Sigmoid colon (tissue), 6 donors: ENCODE measurements at regions not wholly inside any gene's neighbourhood (a gene's known extent, or its start where the extent isn't known, plus 50 kb on each side); places are given as distances from the start of the nearest gene placed in this dataset.

ENCODE experiments used
- DNase-seq: peaks from one replicate; pipeline ENCODE4 v3.0.0-alpha.2; 2019
- H3K27ac ChIP-seq, 4 donors: fragments of 200-600 bp; sonication (generic); one replicate each; pipeline ENCODE4 v1.5.1; 2016 to 2019; ENCODE audit warnings: mild to moderate bottlenecking in 1 of 4
- H3K27me3 ChIP-seq, 3 donors: fragments of 200-600 bp; sonication (generic); one replicate each; pipeline ENCODE4 v1.5.1; 2019; ENCODE audit warnings: mild to moderate bottlenecking in 1 of 3
- H3K36me3 ChIP-seq, 4 donors: fragments of 200-600 bp; sonication (generic); one replicate each; pipeline ENCODE4 v1.5.1; 2016 to 2019
- H3K4me1 ChIP-seq, 4 donors: fragments of 200-600 bp; sonication (generic); one replicate each; pipeline ENCODE4 v1.5.1; 2017 to 2019
- H3K4me3 ChIP-seq, 4 donors: fragments of 200-600 bp; sonication (generic); one replicate each; pipeline ENCODE4 v1.5.1; 2017 to 2019; ENCODE audit warnings: mild to moderate bottlenecking in 2 of 4, moderate library complexity in 1 of 4
- H3K9me3 ChIP-seq, 4 donors: fragments of 200-600 bp in 3 of 4; sonication (generic) in 3 of 4; one replicate each; pipeline versions ENCODE4 v1.5.1 to v1.6.1; 2013 to 2019
- EP300 ChIP-seq, 4 donors: sonication (generic); formaldehyde crosslinking; IDR thresholded peaks; one replicate each; pipeline ENCODE4 v1.6.1; 2017; ENCODE audit warnings: antibody characterized with exemption in 4 of 4
- POLR2A ChIP-seq, 2 donors: fragments of 450-650 bp; IDR thresholded peaks; one replicate each; pipeline ENCODE4 v1.6.1; 2016; ENCODE audit warnings: antibody characterized with exemption in 2 of 2, mild to moderate bottlenecking in 2 of 2, moderate library complexity in 2 of 2
- POLR2AphosphoS5 ChIP-seq, 4 donors: sonication (generic); formaldehyde crosslinking; IDR thresholded peaks; one replicate each; pipeline ENCODE4 v1.6.1; 2017; ENCODE audit warnings: antibody characterized with exemption in 4 of 4
- WGBS, 2 donors: extraction: QIAGEN DNeasy Blood & Tissue Kit; methylation state at CpG; one replicate each; pipeline ENCODE4 v1.1.7; 2013; 5-methylcytosine and 5-hydroxymethylcytosine counted together
- intact Hi-C: fragments of 100-400 bp; cut with DNase I; formaldehyde crosslinking; loops from one replicate; pipeline ENCODE4 v1.15.1; 2023
- TF ChIP-seq, protein P1 (sequence below), 4 experiments: fragments of 450-650 bp in 3 of 4; fragments of 200-600 bp in 1 of 4; IDR thresholded peaks; one replicate each; pipeline ENCODE4 v1.5.1; 2016 to 2019; ENCODE audit warnings: antibody characterized with exemption in 4 of 4, mild to moderate bottlenecking in 3 of 4, moderate library complexity in 2 of 4
- donor health status: healthy with polysubstance abuse.
- donor health status: healthy.

DNA sequence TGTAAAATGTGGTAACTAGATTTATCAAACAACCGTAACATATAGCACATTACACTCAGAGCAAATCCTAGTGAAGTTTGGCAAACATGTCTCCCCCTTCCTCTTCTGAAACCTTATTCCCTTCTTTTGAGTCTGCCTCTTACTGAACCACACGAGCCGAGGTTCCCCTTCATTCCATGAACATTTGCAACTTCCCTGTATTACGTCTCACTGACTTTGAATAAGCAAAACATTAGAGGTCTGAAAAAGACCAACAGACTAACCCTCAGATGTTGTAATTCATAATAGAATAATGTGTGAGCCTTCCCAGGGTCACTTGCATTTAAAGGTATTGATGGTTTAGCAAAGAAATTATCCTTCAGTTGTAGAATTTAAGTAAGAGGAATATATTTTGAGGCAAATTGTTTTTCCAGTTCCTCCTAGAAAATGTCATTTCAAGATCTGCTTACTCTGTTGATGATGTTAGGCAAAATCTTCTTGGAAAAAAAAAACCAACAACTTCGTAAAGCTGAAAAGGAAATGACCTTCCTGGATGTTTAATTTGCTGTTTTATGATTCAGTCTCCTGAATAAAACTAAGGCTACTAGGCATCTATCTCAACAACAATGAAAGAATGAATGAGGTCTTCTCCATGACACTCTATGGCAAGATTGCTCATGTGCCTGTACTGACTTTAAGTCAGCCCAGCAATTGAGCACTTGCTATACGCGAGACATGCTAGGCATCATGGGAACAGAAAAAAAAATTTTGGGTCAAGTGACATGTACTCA lies 296.9 kb upstream of the NECTIN3 start:
- intact Hi-C loops: no loop called here
- Histone ChIP-seq H3K9me3 (no peaks in the 10 kb centered on the region), H3K36me3 (no peaks in the 10 kb centered on the region), H3K4me1 (peaks cover 0 to 27% (median 15%) of the 10 kb centered on the region in 4 donors), H3K27me3 (no peaks in the 10 kb centered on the region), H3K4me3 (no peak overlapping the region), H3K27ac (no peak overlapping the region)
- no peak for DNase-seq
- TF ChIP-seq EP300 (IDR thresholded peaks at IDR 0.05) (no peak), POLR2A (IDR thresholded peaks at IDR 0.05) (no peak), POLR2AphosphoS5 (IDR thresholded peaks at IDR 0.05) (no peak)
- TF ChIP-seq, protein P1, sequence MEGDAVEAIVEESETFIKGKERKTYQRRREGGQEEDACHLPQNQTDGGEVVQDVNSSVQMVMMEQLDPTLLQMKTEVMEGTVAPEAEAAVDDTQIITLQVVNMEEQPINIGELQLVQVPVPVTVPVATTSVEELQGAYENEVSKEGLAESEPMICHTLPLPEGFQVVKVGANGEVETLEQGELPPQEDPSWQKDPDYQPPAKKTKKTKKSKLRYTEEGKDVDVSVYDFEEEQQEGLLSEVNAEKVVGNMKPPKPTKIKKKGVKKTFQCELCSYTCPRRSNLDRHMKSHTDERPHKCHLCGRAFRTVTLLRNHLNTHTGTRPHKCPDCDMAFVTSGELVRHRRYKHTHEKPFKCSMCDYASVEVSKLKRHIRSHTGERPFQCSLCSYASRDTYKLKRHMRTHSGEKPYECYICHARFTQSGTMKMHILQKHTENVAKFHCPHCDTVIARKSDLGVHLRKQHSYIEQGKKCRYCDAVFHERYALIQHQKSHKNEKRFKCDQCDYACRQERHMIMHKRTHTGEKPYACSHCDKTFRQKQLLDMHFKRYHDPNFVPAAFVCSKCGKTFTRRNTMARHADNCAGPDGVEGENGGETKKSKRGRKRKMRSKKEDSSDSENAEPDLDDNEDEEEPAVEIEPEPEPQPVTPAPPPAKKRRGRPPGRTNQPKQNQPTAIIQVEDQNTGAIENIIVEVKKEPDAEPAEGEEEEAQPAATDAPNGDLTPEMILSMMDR (IDR thresholded peaks at IDR 0.05): no peak
- WGBS, 2 donors: 72 to 80% methylated on average over 7 of the region's 7 CpGs

DNA sequence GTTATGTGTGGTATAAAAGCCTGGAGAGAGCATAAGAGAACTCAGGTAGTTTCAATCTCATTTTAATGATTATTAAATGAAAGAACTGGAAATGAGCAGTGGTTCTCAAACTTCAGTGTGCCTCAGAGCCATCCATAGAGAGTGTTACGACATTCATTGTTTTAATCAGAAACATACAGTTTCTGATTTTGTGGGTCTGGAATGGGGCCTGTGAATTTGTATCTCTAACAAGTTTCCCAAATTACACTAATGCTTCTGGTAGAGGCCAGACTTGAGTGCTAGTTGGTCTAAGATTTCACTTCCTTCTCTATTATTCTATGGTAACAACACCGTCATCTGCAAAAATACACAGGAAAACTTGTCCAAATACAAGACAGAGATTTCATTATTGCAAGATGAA lies 292.0 kb upstream of the NECTIN3 start:
- WGBS, 2 donors: 84 to 95% methylated on average over 2 of the region's 2 CpGs

DNA sequence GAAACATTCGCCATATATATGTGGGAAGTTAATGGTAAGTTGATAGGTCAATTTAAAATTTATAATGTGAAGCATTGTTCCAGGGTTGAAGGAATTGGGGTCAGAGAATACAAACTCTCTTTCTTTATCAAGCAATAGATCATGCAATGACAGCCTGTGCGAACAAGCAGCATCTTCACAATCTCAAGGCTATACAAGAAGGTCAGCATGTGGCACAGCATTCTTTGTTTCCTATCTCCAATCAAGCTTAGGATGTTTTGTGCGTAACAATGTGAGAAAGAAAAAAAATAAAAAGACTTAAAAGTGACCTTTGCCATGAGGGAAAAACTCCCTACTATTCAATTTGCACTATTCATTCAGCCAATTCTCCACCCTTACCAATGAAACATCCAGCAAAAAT lies 288.1 kb upstream of the NECTIN3 start:
- Histone ChIP-seq H3K9me3 (no peaks in the 10 kb centered on the region), H3K36me3 (no peaks in the 10 kb centered on the region), H3K27me3 (no peaks in the 10 kb centered on the region), H3K4me1 (peaks cover 0 to 2% (median 0%) of the 10 kb centered on the region in 4 donors), H3K27ac (no peak overlapping the region), H3K4me3 (no peak overlapping the region)
- DNase-seq: no peak
- intact Hi-C loops: no loop called here
- TF ChIP-seq, protein P1 (IDR thresholded peaks at IDR 0.05): no peak
- TF ChIP-seq POLR2A (IDR thresholded peaks at IDR 0.05) (no peak), POLR2AphosphoS5 (IDR thresholded peaks at IDR 0.05) (no peak), EP300 (IDR thresholded peaks at IDR 0.05) (no peak)
- 88 to 93% methylated on average over 3 of the region's 3 CpGs for WGBS, 2 donors

More for the DNA sequence above, 292.0 kb upstream of the NECTIN3 start:
- Histone ChIP-seq H3K9me3 (no peaks in the 10 kb centered on the region), H3K27me3 (no peaks in the 10 kb centered on the region), H3K36me3 (no peaks in the 10 kb centered on the region), H3K27ac (no peak overlapping the region), H3K4me3 (no peak overlapping the region), H3K4me1 (peaks cover 0 to 5% (median 1%) of the 10 kb centered on the region in 4 donors)
- TF ChIP-seq, protein P1 (IDR thresholded peaks at IDR 0.05): no peak
- TF ChIP-seq EP300 (IDR thresholded peaks at IDR 0.05): no peak
- no peak for TF ChIP-seq POLR2AphosphoS5 (IDR thresholded peaks at IDR 0.05)
- no peak for TF ChIP-seq POLR2A (IDR thresholded peaks at IDR 0.05)
- no peak for DNase-seq
- intact Hi-C loops: no loop called here

DNA sequence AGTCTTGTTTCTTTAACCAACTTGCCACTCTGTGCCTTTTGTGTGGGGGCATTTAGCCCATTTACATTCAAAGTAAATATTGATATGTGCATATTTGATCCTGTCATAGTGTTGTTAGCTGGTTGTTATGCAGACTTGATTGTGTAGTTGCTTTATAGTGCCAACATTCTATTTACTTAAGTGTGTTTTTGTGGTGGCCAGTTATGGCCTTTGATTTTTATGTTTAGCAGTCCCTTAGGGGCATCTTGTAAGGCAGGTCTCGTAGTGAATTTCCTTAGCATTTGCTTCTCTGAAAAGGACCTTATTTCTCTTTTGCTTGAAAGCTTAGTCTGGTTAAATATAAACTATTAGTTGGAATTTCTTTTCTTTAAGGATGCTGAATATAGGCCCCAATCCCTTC lies 282.8 kb upstream of the NECTIN3 start:
- 83 to 84% methylated on average over 1 of the region's 1 CpG for WGBS, 2 donors
- no peak overlapping the region for H3K4me3 ChIP-seq
- intact Hi-C loops: no loop called here
- DNase-seq: no peak
- H3K9me3 ChIP-seq: no peaks in the 10 kb centered on the region
- H3K4me1 ChIP-seq: peaks cover 0 to 12% (median 6%) of the 10 kb centered on the region in 4 donors
- TF ChIP-seq POLR2AphosphoS5 (IDR thresholded peaks at IDR 0.05) (no peak), POLR2A (IDR thresholded peaks at IDR 0.05) (no peak), EP300 (IDR thresholded peaks at IDR 0.05) (no peak)
- TF ChIP-seq, protein P1 (IDR thresholded peaks at IDR 0.05): no peak
- no peaks in the 10 kb centered on the region for H3K27me3 ChIP-seq
- H3K27ac ChIP-seq: no peak overlapping the region
- H3K36me3 ChIP-seq: no peaks in the 10 kb centered on the region
